IMR-90 (cell line): ENCODE measurements at regions not wholly inside any gene's neighbourhood (a gene's known extent, or its start where the extent isn't known, plus 50 kb on each side); places are given as distances from the start of the nearest gene placed in this dataset.

ENCODE experiments used
- ATAC-seq: fragments of 200-7000 bp; cut with Tn5 transposase; 2 replicates; pipeline ENCODE4 v1.9.1; 2020; ENCODE audit warnings: low read depth, mild to moderate bottlenecking, moderate library complexity
- BruUV-seq: library from RNA; stranded (reverse); fragments of 400-500 nt; replicated peaks from 2 replicates; lab custom pipeline; 2021; lab: Mats Ljungman, UMichigan
- CTCF ChIA-PET: fragments of 300-600 bp; formaldehyde crosslinking; extraction: SDS; loops from one replicate; lab custom pipeline; 2021; ENCODE audit warnings: antibody characterized with exemption; lab: Yijun Ruan, JAX
- POLR2A ChIA-PET: fragments of 300-600 bp; sonication (Branson Sonifier 250); formaldehyde crosslinking; loops from one replicate; lab custom pipeline; 2022; ENCODE audit warnings: antibody characterized with exemption; ENCODE audit not compliant: unreplicated experiment; lab: Charles Lee
- DNase-seq: peaks from one replicate; pipeline ENCODE4 v3.0.0; 2013
- H2AFZ ChIP-seq: replicated peaks from 2 replicates; pipeline ENCODE3; 2013; ENCODE audit warnings: low read length, mild to moderate bottlenecking; ENCODE audit not compliant: poor library complexity
- H2AK5ac ChIP-seq: 2 replicates; pipeline ENCODE4 v1.6.1; 2013; ENCODE audit warnings: low read depth, low read length, inconsistent platforms
- H2AK9ac ChIP-seq: replicated peaks from 2 replicates; pipeline ENCODE3; 2013; ENCODE audit warnings: mild to moderate bottlenecking, low read depth, low read length, moderate library complexity; ENCODE audit not compliant: poor library complexity
- H2BK120ac ChIP-seq: 2 replicates; pipeline ENCODE4 v1.6.1; 2013; ENCODE audit warnings: low read depth, low read length, inconsistent platforms
- H2BK15ac ChIP-seq: 3 replicates; pipeline ENCODE4 v1.6.1; 2013; ENCODE audit warnings: low read depth, low read length, inconsistent platforms
- H2BK20ac ChIP-seq: 2 replicates; pipeline ENCODE4 v1.6.1; 2013; ENCODE audit warnings: low read depth, mild to moderate bottlenecking, inconsistent platforms, low read length, moderate library complexity
- H2BK5ac ChIP-seq: 2 replicates; pipeline ENCODE4 v1.6.1; 2013; ENCODE audit warnings: mild to moderate bottlenecking, low read depth, low read length, inconsistent platforms; ENCODE audit not compliant: poor library complexity, severe bottlenecking
- H3K14ac ChIP-seq: replicated peaks from 2 replicates; pipeline ENCODE4 v1.6.1; 2013; ENCODE audit warnings: low read depth, low read length, inconsistent platforms
- H3K18ac ChIP-seq: 2 replicates; pipeline ENCODE4 v1.6.1; 2013; ENCODE audit warnings: low read depth, low read length, control low read depth
- H3K23ac ChIP-seq: 2 replicates; pipeline ENCODE4 v1.6.1; 2013; ENCODE audit warnings: low read depth, low read length, inconsistent platforms
- H3K27ac ChIP-seq: 2 replicates; pipeline ENCODE4 v1.5.1; 2013; ENCODE audit warnings: mild to moderate bottlenecking, control low read depth, low read length; ENCODE audit not compliant: insufficient read depth
- H3K27me3 ChIP-seq: 2 replicates; pipeline ENCODE4 v1.6.1; 2013; ENCODE audit warnings: low read length; ENCODE audit not compliant: control insufficient read depth, insufficient read depth
- H3K36me3 ChIP-seq: 2 replicates; pipeline ENCODE4 v1.6.1; 2013; ENCODE audit warnings: low read length, mixed read lengths; ENCODE audit not compliant: control insufficient read depth, insufficient read depth
- H3K4ac ChIP-seq: 2 replicates; pipeline ENCODE4 v1.6.1; 2013; ENCODE audit warnings: low read depth, low read length, inconsistent platforms
- H3K4me1 ChIP-seq: 2 replicates; pipeline ENCODE4 v1.6.1; 2013; ENCODE audit warnings: low read length, mixed read lengths; ENCODE audit not compliant: control insufficient read depth, insufficient read depth
- H3K4me2 ChIP-seq: 2 replicates; pipeline ENCODE4 v1.6.1; 2013; ENCODE audit warnings: low read depth, mild to moderate bottlenecking, control low read depth, low read length, moderate library complexity
- H3K4me3 ChIP-seq: 2 replicates; pipeline ENCODE4 v1.5.1; 2013; ENCODE audit warnings: low read depth, mild to moderate bottlenecking, control low read depth, low read length, moderate library complexity; ENCODE audit not compliant: insufficient read depth
- H3K56ac ChIP-seq: 2 replicates; pipeline ENCODE4 v1.6.1; 2013; ENCODE audit warnings: low read length, inconsistent platforms; ENCODE audit not compliant: insufficient read depth; ENCODE audit errors: extremely low read depth
- H3K79me1 ChIP-seq, 2 experiments: 2 replicates each; pipeline ENCODE4 v1.6.1; 2013; ENCODE audit warnings: low read length in 2 of 2, inconsistent platforms in 1 of 2, low read depth in 1 of 2
- H3K9ac ChIP-seq: 2 replicates; pipeline ENCODE4 v1.6.1; 2013; ENCODE audit warnings: low read depth, low read length, control low read depth
- H3K9me1 ChIP-seq: 2 replicates; pipeline ENCODE4 v1.6.1; 2013; ENCODE audit warnings: low read length, inconsistent platforms; ENCODE audit not compliant: insufficient read depth
- H3K9me3 ChIP-seq: 2 replicates; pipeline ENCODE4 v1.6.1; 2013; ENCODE audit warnings: low read length; ENCODE audit not compliant: control insufficient read depth, insufficient read depth
- H4K20me1 ChIP-seq: 2 replicates; pipeline ENCODE4 v1.6.1; 2013; ENCODE audit warnings: low read length, inconsistent platforms; ENCODE audit not compliant: insufficient read depth
- H4K5ac ChIP-seq: 2 replicates; pipeline ENCODE4 v1.6.1; 2013; ENCODE audit warnings: mild to moderate bottlenecking, low read depth, low read length, control low read depth
- H4K8ac ChIP-seq, 2 experiments: 2 replicates each; pipeline ENCODE4 v1.6.1; 2013; ENCODE audit warnings: low read depth in 2 of 2, low read length in 2 of 2, control low read depth in 1 of 2, inconsistent platforms in 1 of 2
- H4K91ac ChIP-seq: 2 replicates; pipeline ENCODE4 v1.6.1; 2013; ENCODE audit warnings: low read depth, low read length, inconsistent platforms; ENCODE audit not compliant: insufficient read depth
- BHLHE40 ChIP-seq: fragments of 150-350 bp; IDR thresholded peaks from 2 replicates; pipeline ENCODE4 v1.6.1; 2016; ENCODE audit warnings: mild to moderate bottlenecking, low read depth, low read length
- CEBPB ChIP-seq: IDR thresholded peaks from 2 replicates; pipeline ENCODE4 v1.6.1; 2012; ENCODE audit warnings: low read depth, low read length, improper control_type of control experiment
- CHD1 ChIP-seq: IDR thresholded peaks from 2 replicates; pipeline ENCODE4 v1.6.1; 2012; ENCODE audit warnings: low read depth, low read length, improper control_type of control experiment
- FOS ChIP-seq: fragments of 150-350 bp; IDR thresholded peaks from 2 replicates; pipeline ENCODE4 v1.6.1; 2016; ENCODE audit warnings: low read depth, low read length
- MAFK ChIP-seq: IDR thresholded peaks from 2 replicates; pipeline ENCODE4 v1.6.1; 2012; ENCODE audit warnings: low read depth, low read length, improper control_type of control experiment
- MAZ ChIP-seq: IDR thresholded peaks from 2 replicates; pipeline ENCODE4 v1.6.1; 2012; ENCODE audit warnings: low read depth, mild to moderate bottlenecking, low read length, improper control_type of control experiment, moderate library complexity, borderline replicate concordance
- MXI1 ChIP-seq: IDR thresholded peaks from 2 replicates; pipeline ENCODE4 v1.6.1; 2012; ENCODE audit warnings: low read depth, mild to moderate bottlenecking, low read length, moderate library complexity, borderline replicate concordance
- NFE2L2 ChIP-seq: fragments of 150-350 bp; IDR thresholded peaks from 2 replicates; pipeline ENCODE4 v1.6.1; 2016; ENCODE audit warnings: low read depth, mild to moderate bottlenecking, low read length
- POLR2A ChIP-seq: IDR thresholded peaks from 2 replicates; pipeline ENCODE4 v1.6.1; 2012; ENCODE audit warnings: mild to moderate bottlenecking, low read depth, low read length
- RAD21 ChIP-seq: IDR thresholded peaks from 2 replicates; pipeline ENCODE4 v1.6.1; 2012; ENCODE audit warnings: low read length, improper control_type of control experiment
- RCOR1 ChIP-seq: IDR thresholded peaks from 2 replicates; pipeline ENCODE4 v1.6.1; 2012; ENCODE audit warnings: mild to moderate bottlenecking, low read length, improper control_type of control experiment; ENCODE audit not compliant: insufficient replicate concordance
- RFX5 ChIP-seq: IDR thresholded peaks from 2 replicates; pipeline ENCODE4 v1.8.0; 2012; ENCODE audit warnings: low read depth, mild to moderate bottlenecking, low read length, moderate library complexity
- SMC3 ChIP-seq: fragments of 150-350 bp; IDR thresholded peaks from 2 replicates; pipeline ENCODE4 v1.6.1; 2016; ENCODE audit warnings: low read depth, mild to moderate bottlenecking, antibody characterized with exemption, low read length, moderate library complexity
- WGBS, 2 experiments: methylation state at CpG; one replicate each; pipeline versions ENCODE4 v1.1.5 to v1.1.7; 2013; ENCODE audit warnings: missing lambda C conversion rate in 2 of 2; ENCODE audit not compliant: insufficient read length in 1 of 2; ENCODE audit errors: extremely low coverage in 2 of 2; 5-methylcytosine and 5-hydroxymethylcytosine counted together
- dilution Hi-C: fragments of 300-500 bp; cut with HindIII; formaldehyde crosslinking; loops from one replicate; pipeline ENCODE4 v1.14.3; 2018; ENCODE audit warnings: low sequenced_read_pairs; ENCODE audit not compliant: unreplicated experiment
- in situ Hi-C: fragments of 300-500 bp; cut with MboI; formaldehyde crosslinking; loops from 3 replicates; pipeline ENCODE4 v1.14.3; 2019; ENCODE audit warnings: low sequenced_read_pairs, inconsistent platforms, mixed read lengths
- intact Hi-C: fragments of 100-400 bp; cut with micrococcal nuclease; formaldehyde crosslinking; loops from 2 replicates; pipeline ENCODE4 v1.10.0; 2022
- TF ChIP-seq, protein P1 (sequence below): conservative IDR thresholded peaks from 2 replicates; pipeline ENCODE4 v1.5.1; 2012; ENCODE audit warnings: mild to moderate bottlenecking, low read depth, low read length, improper control_type of control experiment
- TF ChIP-seq, protein P2 (sequence below): fragments of 150-350 bp; IDR thresholded peaks from 2 replicates; pipeline ENCODE4 v1.6.1; 2016; ENCODE audit warnings: low read depth, mild to moderate bottlenecking, low read length, moderate library complexity, borderline replicate concordance
- TF ChIP-seq, protein P3 (sequence below): fragments of 150-350 bp; IDR thresholded peaks from 2 replicates; pipeline ENCODE4 v1.6.1; 2017; ENCODE audit warnings: mild to moderate bottlenecking, antibody characterized with exemption, low read length, low read depth

DNA sequence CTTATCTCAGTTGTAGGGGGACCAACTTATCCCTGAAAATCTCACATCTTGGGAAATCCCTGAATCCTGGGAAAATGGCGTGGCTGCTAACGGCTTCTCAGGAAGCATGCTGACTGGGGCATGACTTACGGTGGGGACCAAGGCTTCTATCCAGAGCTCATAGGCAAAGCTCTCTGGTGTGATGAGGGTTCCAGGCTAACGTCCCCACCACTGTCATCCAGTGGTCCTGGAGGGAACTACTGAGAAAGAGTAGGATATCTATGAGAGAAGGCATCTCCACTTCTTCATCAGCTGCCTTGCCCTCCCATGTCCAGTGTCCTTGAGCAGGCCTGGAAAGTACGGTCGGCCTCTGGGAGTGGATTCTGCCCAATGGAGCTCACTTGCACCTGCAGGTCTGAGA lies 210.4 kb upstream of the B3GAT1 start:
- H3K4me3 ChIP-seq: no peak overlapping the region
- dilution Hi-C loops: no loop called here
- H3K56ac ChIP-seq: no peak overlapping the region
- no peaks in the 10 kb centered on the region for H4K20me1 ChIP-seq
- no peak overlapping the region for H4K91ac ChIP-seq
- H3K79me1 ChIP-seq: no peaks in the 10 kb centered on the region
- ATAC-seq (no peak), DNase-seq (no peak)
- TF ChIP-seq FOS (no peak), POLR2A (no peak), RFX5 (no peak), NFE2L2 (no peak), RCOR1 (no peak), CEBPB (no peak), MXI1 (no peak), MAZ (no peak), SMC3 (no peak), MAFK (no peak), CHD1 (no peak), BHLHE40 (no peak), RAD21 (no peak)
- TF ChIP-seq, protein P1, sequence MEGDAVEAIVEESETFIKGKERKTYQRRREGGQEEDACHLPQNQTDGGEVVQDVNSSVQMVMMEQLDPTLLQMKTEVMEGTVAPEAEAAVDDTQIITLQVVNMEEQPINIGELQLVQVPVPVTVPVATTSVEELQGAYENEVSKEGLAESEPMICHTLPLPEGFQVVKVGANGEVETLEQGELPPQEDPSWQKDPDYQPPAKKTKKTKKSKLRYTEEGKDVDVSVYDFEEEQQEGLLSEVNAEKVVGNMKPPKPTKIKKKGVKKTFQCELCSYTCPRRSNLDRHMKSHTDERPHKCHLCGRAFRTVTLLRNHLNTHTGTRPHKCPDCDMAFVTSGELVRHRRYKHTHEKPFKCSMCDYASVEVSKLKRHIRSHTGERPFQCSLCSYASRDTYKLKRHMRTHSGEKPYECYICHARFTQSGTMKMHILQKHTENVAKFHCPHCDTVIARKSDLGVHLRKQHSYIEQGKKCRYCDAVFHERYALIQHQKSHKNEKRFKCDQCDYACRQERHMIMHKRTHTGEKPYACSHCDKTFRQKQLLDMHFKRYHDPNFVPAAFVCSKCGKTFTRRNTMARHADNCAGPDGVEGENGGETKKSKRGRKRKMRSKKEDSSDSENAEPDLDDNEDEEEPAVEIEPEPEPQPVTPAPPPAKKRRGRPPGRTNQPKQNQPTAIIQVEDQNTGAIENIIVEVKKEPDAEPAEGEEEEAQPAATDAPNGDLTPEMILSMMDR: no peak
- TF ChIP-seq, protein P2, sequence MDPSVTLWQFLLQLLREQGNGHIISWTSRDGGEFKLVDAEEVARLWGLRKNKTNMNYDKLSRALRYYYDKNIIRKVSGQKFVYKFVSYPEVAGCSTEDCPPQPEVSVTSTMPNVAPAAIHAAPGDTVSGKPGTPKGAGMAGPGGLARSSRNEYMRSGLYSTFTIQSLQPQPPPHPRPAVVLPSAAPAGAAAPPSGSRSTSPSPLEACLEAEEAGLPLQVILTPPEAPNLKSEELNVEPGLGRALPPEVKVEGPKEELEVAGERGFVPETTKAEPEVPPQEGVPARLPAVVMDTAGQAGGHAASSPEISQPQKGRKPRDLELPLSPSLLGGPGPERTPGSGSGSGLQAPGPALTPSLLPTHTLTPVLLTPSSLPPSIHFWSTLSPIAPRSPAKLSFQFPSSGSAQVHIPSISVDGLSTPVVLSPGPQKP: no peak
- TF ChIP-seq, protein P3, sequence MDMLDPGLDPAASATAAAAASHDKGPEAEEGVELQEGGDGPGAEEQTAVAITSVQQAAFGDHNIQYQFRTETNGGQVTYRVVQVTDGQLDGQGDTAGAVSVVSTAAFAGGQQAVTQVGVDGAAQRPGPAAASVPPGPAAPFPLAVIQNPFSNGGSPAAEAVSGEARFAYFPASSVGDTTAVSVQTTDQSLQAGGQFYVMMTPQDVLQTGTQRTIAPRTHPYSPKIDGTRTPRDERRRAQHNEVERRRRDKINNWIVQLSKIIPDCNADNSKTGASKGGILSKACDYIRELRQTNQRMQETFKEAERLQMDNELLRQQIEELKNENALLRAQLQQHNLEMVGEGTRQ: no peak
- no peak overlapping the region for H3K18ac ChIP-seq
- H2BK5ac ChIP-seq: no peak overlapping the region
- no peak overlapping the region for H2AK5ac ChIP-seq
- H3K27ac ChIP-seq: no peak overlapping the region
- H3K4ac ChIP-seq: no peak overlapping the region
- no peak overlapping the region for H4K8ac ChIP-seq
- H3K9ac ChIP-seq: no peak overlapping the region
- H3K9me1 ChIP-seq: no peaks in the 10 kb centered on the region
- peaks cover 41% of the 10 kb centered on the region for H3K9me3 ChIP-seq
- no peaks in the 10 kb centered on the region for H3K4me1 ChIP-seq
- no peaks in the 10 kb centered on the region for H3K36me3 ChIP-seq
- ChIA-PET POLR2A (no interaction called here), CTCF (no interaction called here)
- H2BK20ac ChIP-seq: no peak overlapping the region
- no peak overlapping the region for H4K5ac ChIP-seq
- H2AK9ac ChIP-seq: no peak overlapping the region
- H2AFZ ChIP-seq: no peak overlapping the region
- no peak overlapping the region for H3K14ac ChIP-seq
- H3K27me3 ChIP-seq: no peaks in the 10 kb centered on the region
- H3K23ac ChIP-seq: no peak overlapping the region
- no CpG with 5 or more reads among the region's 6 CpGs for WGBS, 2 experiments
- BruUV-seq: no TSS peak
- H2BK120ac ChIP-seq: no peak overlapping the region
- no peak overlapping the region for H3K4me2 ChIP-seq
- no peak overlapping the region for H2BK15ac ChIP-seq
- in situ Hi-C loops: no loop called here
- intact Hi-C loops: no loop called here
